Stimulated activated CD8-positive, alpha-beta memory T cell treated with anti-CD3 and anti-CD28 coated beads, Interleukin-7, amount 100 ng/mL, for 1 hour (primary cell): ENCODE measurements at regions not wholly inside any gene's neighbourhood (a gene's known extent, or its start where the extent isn't known, plus 50 kb on each side); places are given as distances from the start of the nearest gene placed in this dataset.

Source experiments
- DNase-seq, 2 donors: peaks; one replicate each; pipeline ENCODE4 v3.0.0-alpha.2; 2020; ENCODE audit warnings: low read depth in 2 of 2

DNA sequence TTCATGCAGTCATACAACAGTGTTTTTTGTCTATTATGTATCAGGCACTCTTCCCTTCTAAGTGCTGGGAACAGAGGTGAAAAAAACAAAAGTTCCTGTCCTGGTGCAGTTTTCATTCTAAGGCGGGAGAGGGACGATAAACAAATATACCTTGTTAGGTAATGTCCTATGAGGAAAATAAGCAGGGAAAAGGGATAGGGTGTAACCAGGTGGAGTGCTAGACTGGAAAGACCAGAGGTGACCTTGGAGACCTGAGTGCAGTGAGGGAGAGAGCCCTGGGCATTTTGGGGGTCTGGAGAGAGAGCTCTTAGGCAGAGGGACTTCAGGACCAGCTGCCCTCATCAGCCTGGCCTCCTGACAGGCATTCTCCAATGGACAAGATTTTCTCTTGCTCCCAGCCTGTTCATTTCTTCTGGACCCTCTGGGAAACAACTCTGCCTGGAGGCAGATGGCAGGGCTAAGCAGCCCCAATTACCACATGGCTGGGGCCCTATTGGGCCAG, 97.2 kb upstream of the TJP1 start:
- no peak for DNase-seq

DNA sequence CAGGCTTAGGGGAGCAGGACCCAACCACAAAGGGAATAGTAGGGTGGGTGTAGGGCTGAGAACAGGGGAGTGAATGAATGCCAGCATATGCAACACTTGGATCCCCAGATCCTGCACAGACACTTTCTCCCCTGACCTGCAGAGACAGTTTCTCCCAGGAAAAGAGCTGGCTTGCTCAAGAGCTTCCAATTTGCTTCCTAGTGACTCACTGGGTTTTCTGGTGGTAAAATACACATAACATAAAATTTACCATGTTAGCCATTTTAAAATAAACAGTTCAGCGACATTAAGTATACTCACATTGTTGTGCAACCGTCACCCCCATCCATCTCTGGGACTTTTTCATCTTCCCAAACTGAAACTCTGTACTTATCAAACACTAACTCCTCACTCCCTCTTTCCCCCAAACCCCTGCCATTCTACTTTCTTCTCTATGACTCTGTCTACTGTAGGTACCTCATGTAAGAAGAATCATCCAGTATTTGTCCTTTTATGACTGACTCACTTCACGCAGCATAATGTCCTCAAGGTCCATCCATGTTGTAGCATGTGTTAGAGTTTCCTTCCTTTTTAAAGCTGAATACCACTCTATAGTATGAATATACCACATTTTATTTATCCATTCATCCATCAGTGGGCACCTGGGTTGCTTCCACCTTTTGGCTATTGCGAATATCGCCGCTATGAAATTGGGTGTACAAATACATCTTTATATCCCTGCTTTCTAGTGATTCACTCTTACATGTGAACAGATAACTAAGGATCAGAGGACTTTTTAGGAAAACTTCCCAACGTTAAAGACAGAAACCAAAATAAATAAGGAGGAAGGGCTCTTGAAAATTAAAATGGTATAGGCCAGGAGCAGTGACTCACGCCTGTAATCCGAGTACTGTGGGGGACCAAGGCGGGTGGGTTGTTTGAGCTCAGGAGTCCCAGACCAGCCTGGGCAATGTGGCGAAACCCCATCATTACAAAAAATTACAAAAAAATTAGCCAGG, 95.6 kb upstream of the TJP1 start:
- no peak for DNase-seq

DNA sequence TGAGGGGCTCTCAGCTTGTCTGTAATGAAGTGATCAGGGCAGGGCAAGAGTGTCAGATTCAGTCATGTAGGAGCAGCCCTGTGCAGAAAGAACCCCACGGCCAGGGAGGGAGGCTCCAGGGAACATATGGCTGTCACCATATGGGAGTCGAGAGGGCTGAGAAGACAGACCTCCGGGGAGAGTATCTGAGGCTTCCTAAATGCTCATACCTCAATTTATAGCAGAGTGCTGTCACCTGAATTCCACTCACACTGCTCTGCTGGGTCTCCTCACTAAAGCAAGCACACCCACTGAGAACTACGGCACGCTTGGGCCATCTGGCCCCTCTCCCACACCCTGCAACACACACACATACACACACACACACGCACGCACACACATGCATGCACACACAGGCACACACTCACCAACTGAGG, 92.3 kb upstream of the TJP1 start:
- no peak for DNase-seq

DNA sequence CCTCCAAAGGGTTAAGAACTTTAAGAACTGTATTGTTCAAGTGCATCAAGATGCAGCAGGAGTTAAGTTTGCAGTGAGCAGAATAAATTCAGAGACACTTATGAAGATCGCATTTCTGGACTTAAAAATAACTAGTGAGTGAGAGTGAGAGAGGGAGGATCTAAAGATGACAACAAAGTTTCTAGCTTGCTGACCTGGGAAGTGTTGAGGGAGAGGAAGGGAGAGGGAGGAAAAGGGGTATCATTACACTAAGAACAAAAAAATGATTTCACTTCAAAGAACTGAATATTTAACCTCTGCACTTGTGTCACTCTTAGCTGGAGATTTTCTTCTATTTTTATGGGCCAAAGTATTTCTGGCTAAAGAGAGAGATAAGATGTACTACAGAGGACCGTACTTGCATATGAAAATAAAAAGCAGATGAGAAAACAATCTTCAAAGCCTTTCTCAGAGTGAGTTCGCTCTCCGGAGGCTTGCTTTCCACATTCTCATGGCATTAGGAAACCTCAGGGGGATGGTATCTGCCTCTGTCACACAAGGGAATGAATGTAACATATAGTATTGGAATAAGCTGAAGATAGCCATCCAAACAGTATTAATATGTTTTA, 91.4 kb upstream of the TJP1 start:
- no peak for DNase-seq

DNA sequence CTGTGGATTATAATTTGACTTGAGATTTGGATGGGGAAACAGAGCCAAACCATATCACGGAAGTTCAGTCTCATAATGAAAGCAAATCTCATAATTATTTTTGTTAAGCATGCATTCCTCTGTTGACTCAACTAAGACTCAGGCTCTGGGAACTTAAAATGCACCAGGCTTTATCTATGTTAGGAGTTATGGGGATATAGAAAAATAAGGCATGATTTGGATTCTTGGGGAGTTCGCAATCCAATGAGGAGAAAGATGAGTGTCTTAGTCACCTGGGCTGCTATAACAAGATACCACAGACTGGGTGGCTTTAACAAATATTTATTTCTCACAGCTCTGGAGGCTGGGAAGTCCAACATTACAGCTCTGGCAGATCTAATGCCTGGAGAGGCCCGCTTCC, 89.4 kb upstream of the TJP1 start:
- no peak for DNase-seq

DNA sequence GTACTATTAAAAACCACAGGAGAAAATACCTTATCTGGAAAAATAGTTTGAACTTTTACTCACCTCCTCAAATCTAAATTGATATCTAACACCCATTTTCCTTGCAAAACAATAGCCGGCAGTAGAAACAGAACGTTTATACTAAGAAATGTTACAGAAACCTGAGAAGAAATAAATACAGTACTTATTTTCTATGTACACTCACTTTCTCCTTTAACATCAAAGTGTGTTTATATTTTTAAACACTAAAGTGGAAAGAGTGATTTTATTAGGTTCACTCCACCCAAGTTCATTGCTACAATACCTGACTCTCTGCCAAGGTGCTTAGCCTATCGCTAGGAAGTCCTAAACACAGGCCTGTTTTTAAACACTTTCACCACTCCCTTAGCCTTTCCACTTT, 87.8 kb upstream of the TJP1 start:
- DNase-seq: no peak

DNA sequence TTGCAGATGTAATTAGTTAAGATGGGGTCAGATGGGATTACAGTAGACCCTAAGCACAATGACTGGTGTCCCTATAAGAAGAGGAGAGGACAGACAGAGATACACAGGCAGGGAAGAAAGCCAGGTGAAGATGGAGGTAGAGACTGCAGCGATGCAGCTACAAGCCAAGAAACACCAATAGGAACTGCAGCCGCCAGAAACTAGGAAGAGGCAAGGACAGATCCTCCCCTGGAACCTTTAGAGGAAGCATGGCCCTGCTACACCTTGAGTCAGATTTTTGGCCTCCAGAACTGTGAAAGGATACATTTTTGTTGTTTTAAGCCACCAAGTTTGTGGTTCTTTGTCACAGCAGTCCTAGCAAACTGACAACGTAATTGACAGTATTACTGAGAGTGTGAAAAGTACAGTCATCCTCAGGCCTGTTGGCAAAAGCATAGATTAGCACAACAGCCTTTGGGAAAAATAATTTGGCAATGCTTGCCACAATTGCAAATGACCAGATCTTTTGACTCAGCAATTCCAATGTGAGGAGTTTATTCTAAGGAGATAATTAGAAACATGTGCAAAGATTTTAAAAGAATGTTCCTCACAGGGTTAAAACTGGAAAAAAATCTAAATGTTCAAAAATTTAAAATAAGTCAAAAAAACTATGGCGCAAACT, 82.6 kb upstream of the TJP1 start:
- DNase-seq: no peak

DNA sequence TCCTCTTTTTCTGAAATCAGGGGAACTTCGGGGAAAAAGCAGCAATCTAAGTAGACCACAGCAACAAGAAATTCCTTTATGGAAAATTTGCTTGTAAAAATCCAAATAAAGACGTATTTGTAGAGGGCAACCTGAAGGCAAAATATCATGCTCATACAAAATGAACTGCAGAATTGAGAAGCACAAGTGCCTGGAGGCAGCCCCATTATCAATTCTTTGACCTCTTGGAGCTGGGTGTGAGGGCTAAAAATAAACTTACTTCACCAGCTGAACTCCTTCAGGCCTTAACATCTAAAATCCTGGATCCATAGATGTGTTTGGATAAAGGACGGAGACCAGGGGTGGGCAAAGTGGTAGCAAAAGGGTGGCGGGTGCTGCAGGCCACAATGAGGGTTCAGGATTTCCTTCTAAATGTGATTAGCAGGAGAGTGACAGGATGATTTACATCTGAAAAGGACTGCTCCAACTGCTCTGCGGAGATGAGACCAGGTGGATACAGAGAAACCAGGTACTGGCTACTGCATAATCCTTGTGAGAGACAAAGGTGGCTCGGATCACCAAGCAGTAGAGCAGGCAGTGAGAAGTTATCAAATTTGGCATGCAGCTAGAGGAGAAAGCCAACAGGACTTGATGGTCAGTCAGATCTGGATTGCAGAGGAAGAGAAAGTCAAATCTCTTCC, 81.7 kb upstream of the TJP1 start:
- DNase-seq: no peak

DNA sequence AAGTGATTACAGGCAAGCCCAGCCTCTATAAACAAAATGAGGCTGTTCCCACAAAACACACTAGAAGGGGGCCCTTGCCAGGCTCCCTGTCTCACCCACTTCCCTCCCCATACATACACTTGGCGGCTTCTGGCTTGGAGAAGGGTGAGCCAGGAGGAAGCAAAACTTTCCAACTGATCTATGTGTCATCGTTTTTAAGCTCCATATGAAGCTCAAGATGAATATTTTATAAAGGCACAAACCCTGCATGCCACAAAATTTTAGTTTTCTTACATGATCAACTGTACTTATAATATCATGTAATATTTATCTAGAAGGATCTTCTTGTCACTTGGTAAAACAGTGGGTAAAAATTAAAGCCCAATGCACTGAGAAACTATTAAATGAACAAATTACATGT, 80.8 kb upstream of the TJP1 start:
- no peak for DNase-seq

DNA sequence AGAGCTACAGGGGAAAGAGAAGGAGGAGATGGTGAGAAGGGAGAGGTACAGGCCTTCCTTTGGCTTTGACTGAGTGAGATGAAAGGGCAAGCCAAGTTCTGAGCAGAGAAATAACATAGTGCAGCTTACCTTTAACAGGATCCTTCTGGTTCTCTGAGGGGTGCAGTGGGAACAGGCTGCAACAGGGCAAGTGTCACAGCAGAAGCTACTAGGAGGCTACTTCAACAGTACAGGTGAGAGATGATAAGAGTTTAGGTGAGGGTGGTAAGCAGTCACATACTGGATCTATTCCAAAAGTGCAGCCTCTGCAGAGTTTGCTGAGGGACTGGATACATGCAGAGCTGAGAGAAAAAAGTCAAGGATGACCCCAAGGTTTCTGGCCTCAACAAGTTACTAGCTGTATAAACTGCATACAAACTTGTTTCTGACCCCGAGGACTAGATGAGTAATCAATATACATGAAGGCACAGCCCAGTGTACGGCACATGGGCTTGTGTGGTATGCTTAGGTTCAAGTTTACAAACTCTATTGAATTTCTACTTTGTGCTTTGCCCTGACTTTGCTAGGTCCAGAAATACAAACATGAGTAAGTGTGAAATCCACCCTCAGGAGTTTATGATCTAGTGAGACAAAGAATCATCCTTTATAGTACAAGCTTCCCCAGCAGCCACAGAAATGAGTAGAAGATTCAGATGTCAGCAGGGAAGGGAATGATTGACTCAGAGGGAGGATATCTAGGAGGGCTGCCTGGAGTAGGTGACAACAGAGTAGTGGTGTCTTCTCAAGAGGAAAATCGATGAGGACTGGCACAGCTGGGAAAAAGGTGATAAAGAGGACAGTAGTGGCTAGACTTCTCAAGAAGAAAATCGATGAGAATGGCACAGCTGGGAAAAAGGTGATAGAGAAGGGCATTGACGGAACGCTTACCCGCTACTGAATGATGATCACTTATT, 78.2 kb upstream of the TJP1 start:
- DNase-seq: no peak

DNA sequence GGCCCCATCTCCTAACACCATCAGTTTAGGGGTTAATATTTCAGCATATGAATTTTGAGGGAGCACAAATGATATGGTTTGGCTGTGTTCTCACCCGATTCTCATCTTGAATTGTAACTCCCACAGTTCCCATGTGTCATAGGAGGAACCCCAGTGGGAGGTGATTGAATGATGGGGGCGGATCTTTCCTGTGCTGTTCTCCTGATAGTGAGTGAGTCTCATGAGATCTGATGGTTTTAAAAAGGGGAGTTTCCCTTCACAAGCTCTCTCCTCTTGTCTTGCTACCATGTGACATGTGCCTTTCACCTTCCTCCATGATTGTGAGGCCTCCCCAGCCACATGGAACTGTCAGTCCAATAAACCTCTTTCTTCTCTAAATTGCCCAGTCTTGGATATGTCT, 73.8 kb upstream of the TJP1 start:
- no peak for DNase-seq

DNA sequence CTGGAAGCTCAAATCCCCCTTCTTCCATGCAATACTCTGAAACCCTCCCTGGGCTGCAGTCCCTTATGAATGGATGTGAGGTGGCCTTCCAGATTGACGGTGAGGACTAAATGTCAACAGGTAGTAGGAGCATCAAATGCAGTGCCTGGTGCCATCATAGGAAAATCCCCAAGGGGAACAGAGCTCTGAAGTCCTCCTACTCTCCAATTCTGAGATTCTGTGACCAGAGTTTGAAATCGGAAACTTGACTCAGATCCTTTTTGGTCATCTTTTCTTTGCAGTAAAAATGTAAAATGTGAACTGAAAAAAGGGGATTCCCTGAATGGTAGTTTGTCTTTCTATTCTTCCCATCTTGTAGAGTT, 68.8 kb upstream of the TJP1 start:
- no peak for DNase-seq

DNA sequence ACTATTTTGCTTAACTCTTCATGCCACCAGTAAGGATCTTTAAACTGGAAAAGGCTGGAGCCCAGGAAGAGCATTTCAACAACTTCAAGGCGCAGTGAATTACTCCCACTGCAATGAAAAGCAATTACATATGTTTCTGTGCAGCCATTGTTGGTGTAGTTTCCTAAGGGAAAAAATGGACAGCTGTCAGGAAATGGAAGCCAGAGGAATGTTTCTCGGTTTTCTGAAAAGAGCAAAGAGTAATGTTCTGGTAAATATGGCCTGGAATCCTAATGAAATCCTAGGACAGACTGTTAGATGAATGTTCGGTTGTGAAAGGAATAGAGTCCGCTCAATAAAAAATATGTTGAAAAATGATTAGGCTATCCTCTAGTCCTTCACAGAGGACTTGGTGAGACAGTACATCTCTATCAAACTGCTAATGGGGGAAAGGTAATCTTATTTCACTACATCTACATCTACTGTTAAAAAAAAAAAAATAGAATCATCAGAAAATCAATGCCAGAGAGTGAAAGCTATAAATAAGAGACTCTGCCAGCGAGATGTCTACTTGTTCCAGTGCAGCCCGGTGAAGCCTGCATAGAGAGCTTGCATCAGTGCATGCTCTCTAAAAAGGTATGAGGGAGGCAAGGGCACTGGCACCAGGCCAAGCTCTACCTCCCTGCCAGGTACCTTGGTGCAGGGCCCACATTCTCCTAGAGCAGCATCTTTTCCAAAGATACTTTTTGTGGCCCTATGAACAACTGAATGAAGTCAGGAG, 68.2 kb upstream of the TJP1 start:
- no peak for DNase-seq

DNA sequence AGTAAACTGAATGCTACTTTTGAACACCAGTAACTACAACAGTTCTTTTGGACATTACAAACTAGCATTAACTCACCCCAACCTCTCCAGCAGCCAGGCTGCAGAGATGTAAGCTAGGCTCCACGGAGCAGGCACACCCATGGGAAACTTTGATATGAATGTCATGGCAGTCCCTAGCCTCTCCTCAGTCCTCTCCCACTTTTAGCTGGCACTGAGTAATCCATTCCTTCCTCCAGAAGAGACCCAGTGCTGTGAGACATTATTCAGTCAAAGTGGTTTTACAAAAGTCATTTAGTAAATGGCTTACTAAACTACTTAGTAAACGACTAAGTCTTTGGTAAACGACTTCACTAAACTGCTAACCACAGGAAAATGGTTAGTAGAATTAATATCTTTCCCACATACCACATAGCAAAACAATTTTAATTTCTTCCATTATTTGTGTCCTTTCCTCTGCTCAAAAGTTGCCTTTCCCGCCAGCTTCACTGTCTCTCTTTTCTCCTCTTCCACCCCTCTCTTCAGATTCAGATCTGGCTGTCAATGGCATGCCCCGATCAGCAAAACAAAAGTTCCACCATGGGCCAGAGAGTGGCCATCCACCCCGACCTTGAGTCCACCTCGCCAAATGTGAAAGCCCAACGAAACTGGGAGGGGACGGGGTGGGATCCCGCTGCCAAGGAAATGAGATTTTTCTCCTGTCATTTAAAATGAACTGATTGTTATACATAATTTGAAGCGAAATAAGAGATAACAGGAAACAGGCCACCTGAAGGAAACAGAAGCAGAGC, 67.5 kb upstream of the TJP1 start:
- DNase-seq: no peak

DNA sequence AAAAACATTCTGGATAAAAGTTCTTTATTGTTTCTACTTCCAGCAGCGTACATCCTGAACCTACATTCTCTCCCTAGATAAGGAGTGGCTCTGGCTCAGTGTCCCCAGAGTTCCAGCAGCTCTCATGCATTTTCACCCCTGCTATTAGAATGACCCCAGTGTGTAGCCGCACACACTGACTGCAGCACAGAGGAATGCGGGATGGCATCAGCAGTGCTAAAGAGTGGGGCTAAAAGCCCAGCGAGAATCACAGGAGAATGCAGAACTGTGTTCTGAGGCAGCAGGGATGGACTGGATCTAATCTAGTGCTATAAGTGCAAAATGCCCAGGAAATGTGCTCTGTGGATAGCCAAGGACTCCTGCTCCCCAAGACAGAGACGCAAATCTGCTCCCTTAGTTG, 66.4 kb upstream of the TJP1 start:
- no peak for DNase-seq

DNA sequence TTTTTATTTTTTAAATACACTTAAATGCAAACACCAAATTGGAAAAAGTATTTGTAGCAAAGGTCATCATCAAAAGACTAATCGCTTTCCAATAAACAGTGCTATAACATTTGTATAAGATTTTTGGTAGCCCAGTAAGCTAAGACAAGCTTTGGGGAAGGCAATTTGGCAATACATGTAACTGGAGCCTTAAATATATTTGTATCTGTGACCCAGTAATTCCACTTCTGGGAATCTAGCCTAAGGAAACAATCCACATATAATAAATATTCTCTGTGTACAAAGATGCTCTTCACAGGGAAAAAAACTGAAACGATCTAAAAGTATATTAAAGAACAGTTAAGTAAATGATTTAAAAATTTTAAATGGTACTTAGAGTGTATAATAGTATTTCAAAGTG, 65.5 kb upstream of the TJP1 start:
- no peak for DNase-seq

DNA sequence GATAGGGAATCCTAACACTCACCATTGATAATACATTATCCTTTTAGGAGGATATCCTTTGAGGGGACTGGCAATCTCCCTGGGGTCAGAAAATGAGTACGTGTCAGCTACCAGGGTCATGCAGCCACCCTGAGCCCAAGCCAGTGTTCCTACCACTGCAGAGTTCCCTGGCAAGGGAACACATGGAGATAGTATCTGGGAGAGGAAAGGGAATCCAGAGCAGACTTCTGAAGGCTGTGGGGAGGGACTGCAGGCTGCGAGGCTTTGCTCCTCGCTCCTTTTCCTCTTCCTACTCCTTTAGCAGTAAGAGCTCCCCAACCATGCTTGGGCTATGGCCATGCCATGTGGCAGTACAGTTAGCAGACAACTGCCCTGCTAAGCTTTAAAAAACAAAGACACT, 62.9 kb upstream of the TJP1 start:
- DNase-seq: no peak

DNA sequence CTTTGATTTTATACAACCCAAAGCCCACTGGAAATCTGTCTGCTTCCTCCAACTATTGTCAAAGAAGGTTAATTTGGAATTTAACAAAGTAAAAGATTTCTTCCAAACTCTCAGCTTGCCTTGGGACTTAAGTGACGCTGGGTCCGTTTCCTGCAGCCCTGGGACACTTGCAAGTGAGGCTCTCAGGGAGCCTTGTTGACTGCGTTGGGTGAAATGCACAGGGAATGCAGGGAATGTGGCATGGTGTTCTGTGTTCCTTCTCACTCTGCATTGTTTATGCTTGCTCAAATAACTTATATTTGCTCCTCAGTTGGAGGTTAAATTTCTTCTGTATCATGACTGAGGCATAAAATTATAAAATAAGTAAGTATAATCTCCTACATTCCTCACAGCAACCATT, 60.9 kb upstream of the TJP1 start:
- DNase-seq: no peak

DNA sequence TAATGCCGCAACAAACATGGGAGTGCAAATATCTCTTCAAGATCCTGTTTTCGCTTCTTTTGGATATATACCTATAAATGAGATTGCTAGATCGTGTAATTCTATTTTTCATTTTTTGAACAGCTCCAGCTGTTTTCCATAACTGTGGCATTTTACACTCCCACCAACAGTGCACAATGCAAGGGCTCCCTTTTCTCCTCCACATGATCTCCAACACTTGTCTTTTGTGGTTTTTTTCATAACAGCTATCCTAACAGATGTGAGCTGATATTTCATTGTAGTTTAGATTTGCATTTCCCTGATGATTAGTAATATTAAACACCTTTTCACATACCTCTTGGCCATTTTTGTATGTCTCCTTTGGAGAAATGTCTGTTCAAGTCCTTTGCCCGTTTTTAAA, 58.6 kb upstream of the TJP1 start:
- no peak for DNase-seq
